ENCODE measurements at regions not wholly inside any gene's neighbourhood (a gene's known extent, or its start where the extent isn't known, plus 50 kb on each side); places are given as distances from the start of the nearest gene placed in this dataset.
"Not testable (repeated sequence)": the region's sequence is repeated elsewhere in the genome, so short reads cannot be mapped to it uniquely, and the experiment has no call there.

GRCh38 chr18:14995023-14995422 lies 247.1 kb downstream of the ANKRD30B start:
- not testable (repeated sequence) for TF ChIP-seq CTCF (conservative IDR thresholded peaks at IDR 0.05; ENCODE audit: low read length); EZH2phosphoT487 (IDR thresholded peaks at IDR 0.05; ENCODE audit: borderline replicate concordance)

Data from Loucy (cell line).